ENCODE measurements at regions not wholly inside any gene's neighbourhood (a gene's known extent, or its start where the extent isn't known, plus 50 kb on each side); places are given as distances from the start of the nearest gene placed in this dataset.
"Not testable (repeated sequence)": the region's sequence is repeated elsewhere in the genome, so short reads cannot be mapped to it uniquely, and the experiment has no call there.

DNA sequence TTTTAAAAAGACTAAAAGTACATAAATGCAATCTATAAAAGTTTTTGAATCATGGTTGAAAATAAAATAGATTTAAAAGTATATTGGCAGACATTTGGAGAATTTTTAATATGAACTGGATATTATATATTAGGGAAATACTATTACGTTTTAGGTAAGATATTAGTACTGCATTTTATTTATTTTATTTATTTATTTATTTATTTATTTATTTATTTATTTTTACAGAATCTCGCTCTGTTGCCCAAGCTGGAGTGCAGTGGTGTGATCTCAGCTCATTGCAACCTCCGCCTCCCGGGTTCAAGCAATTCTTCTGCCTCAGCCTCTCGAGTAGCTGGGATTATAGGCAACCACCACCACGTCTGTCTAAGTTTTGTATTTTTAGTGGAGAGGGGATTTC is 890.1 kb upstream of the MANEA start:
- TF ChIP-seq, protein P1, sequence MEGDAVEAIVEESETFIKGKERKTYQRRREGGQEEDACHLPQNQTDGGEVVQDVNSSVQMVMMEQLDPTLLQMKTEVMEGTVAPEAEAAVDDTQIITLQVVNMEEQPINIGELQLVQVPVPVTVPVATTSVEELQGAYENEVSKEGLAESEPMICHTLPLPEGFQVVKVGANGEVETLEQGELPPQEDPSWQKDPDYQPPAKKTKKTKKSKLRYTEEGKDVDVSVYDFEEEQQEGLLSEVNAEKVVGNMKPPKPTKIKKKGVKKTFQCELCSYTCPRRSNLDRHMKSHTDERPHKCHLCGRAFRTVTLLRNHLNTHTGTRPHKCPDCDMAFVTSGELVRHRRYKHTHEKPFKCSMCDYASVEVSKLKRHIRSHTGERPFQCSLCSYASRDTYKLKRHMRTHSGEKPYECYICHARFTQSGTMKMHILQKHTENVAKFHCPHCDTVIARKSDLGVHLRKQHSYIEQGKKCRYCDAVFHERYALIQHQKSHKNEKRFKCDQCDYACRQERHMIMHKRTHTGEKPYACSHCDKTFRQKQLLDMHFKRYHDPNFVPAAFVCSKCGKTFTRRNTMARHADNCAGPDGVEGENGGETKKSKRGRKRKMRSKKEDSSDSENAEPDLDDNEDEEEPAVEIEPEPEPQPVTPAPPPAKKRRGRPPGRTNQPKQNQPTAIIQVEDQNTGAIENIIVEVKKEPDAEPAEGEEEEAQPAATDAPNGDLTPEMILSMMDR (IDR thresholded peaks at IDR 0.05), result not testable (repeated sequence)
- not testable (repeated sequence) for TF ChIP-seq POLR2A (IDR thresholded peaks at IDR 0.05)

All from thyroid gland (tissue), 4 donors.